ENCODE measurements at regions not wholly inside any gene's neighbourhood (a gene's known extent, or its start where the extent isn't known, plus 50 kb on each side); places are given as distances from the start of the nearest gene placed in this dataset.

DNA sequence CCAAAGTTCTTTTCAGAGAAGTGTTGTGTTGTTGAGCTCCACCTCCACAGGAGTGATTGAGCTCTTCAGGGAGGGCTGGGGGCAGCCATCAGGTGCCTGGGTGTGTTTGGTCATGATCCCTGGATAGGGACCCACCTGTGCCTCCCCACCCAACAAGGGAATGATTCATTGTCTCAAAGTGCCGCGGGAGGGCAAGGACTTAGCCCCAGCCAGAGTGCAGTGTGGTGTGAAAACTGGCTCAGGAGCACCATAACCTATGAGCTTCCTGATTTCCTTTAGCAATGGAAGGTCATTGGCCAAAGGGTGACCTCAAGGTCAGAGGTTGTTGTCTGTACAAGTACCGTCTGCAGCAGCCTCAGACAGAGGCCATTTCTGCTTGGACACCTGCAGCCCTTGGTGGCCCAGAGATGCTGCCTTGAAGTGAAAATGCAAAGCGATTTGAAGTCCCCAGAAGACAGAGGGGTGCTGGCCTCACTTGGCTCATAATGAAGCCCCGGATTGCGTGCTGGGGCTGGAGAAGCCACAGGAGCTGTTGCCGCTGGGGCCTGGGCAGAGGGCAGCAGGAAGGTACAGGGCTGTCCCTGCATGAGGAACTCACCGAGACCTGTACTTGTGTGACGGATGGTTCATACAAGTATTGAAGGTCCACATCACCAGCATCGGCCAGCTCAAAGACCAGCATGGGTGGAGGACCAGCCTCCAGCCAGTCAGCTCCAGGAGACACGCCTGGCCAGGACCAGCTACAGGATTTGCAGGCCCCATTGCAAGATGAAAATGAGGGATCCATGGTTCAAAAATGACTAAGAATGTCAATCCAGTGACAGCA lies 100.6 kb upstream of the DUSP22 start:
- Mint-ChIP-seq H3K27ac (peak overlapping the region in 1 of 2 donors; percentile 40), H3K4me1 (peaks cover 61 to 69% (median 64%) of the 10 kb centered on the region in 3 donors), H3K36me3 (no peaks in the 10 kb centered on the region), H3K27me3 (no peaks in the 10 kb centered on the region), H3K9me3 (peaks cover 0 to 6% (median 0%) of the 10 kb centered on the region in 3 donors), H3K4me3 (no peak overlapping the region)
- no peak for ATAC-seq (replicated peaks in 1 of 4)
- POLR2A ChIA-PET: no interaction called here
- no peaks in the 10 kb centered on the region for H3K36me3 ChIP-seq (ENCODE audit: control insufficient read depth in 2 of 2, extremely low read depth in 1 of 2, insufficient read depth in 1 of 2, low read length in 1 of 2)
- no peak for DNase-seq
- 97% methylated on average over 11 of the region's 11 CpGs for WGBS (ENCODE audit: insufficient coverage)
- H3K27me3 ChIP-seq (replicated peaks in 1 of 2; ENCODE audit: control insufficient read depth in 2 of 2, extremely low read depth in 1 of 2, insufficient read depth in 2 of 2, low read length in 1 of 2): no peaks in the 10 kb centered on the region
- H3K27ac ChIP-seq (ENCODE audit: low read length): no peak overlapping the region
- CTCF ChIA-PET: interaction anchor here in 1 of 2 donors (0.6 kb wide), 1 partner anchor 24 kb away, joined by 3 read pairs; no protein-coding TSS in a partner anchor
- no peak overlapping the region for H3K4me3 ChIP-seq (ENCODE audit: control insufficient read depth in 1 of 2, extremely low read depth in 1 of 2, low read length in 1 of 2)
- H3K4me1 ChIP-seq (ENCODE audit: control insufficient read depth in 1 of 2, extremely low read depth in 1 of 2, insufficient read depth in 2 of 2, low read length in 2 of 2): peaks cover 25 to 60% of the 10 kb centered on the region in 2 experiments
- no peaks in the 10 kb centered on the region for H3K9me3 ChIP-seq

GRCh38 chr6:192313-192664 lies 100.0 kb upstream of the DUSP22 start:
- peaks cover 25 to 60% of the 10 kb centered on the region in 2 experiments for H3K4me1 ChIP-seq (ENCODE audit: control insufficient read depth in 1 of 2, extremely low read depth in 1 of 2, insufficient read depth in 2 of 2, low read length in 2 of 2)
- ATAC-seq (replicated peaks in 1 of 4): no peak
- H3K4me3 Mint-ChIP-seq: no peak overlapping the region
- H3K9me3 Mint-ChIP-seq: peaks cover 0 to 7% (median 0%) of the 10 kb centered on the region in 3 donors
- H3K27ac Mint-ChIP-seq: peak overlapping the region in 1 of 2 donors; percentile 40
- H3K9me3 ChIP-seq: no peaks in the 10 kb centered on the region
- H3K36me3 Mint-ChIP-seq: no peaks in the 10 kb centered on the region
- no peaks in the 10 kb centered on the region for H3K27me3 Mint-ChIP-seq
- H3K4me1 Mint-ChIP-seq: peaks cover 64 to 75% (median 65%) of the 10 kb centered on the region in 3 donors
- no peak overlapping the region for H3K27ac ChIP-seq (ENCODE audit: low read length)
- 95% methylated on average over 6 of the region's 9 CpGs for WGBS (ENCODE audit: insufficient coverage)
- DNase-seq: no peak
- ChIA-PET POLR2A (no interaction called here), CTCF (interaction anchor here in 1 of 2 donors (0.6 kb wide), 1 partner anchor 25 kb away, joined by 3 read pairs; no protein-coding TSS in a partner anchor)
- H3K4me3 ChIP-seq (ENCODE audit: control insufficient read depth in 1 of 2, extremely low read depth in 1 of 2, low read length in 1 of 2): no peak overlapping the region
- no peaks in the 10 kb centered on the region for H3K27me3 ChIP-seq (replicated peaks in 1 of 2; ENCODE audit: control insufficient read depth in 2 of 2, extremely low read depth in 1 of 2, insufficient read depth in 2 of 2, low read length in 1 of 2)
- H3K36me3 ChIP-seq (ENCODE audit: control insufficient read depth in 2 of 2, extremely low read depth in 1 of 2, insufficient read depth in 1 of 2, low read length in 1 of 2): no peaks in the 10 kb centered on the region

DNA sequence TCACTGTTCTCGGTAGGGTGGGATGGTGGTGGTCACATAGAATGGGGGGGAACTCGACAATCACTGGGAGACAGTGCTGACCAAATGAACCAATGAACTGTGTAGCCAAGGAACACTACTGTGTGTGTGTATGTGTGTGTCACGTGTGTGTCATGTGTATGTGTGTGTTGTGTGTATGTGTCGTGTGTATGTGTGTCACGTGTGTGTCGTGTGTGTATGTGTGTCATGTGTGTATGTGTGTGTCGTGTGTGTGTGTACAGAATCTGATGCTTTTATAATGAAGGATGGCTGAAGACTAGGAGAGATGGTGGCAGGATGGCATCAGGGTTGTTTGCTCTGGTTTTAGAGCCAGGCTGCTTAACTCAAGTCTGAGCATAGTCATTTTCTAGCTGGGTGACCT lies 99.1 kb upstream of the DUSP22 start:
- WGBS (ENCODE audit: insufficient coverage): 93% methylated on average over 7 of the region's 7 CpGs
- no peak overlapping the region for H3K4me3 ChIP-seq (ENCODE audit: control insufficient read depth in 1 of 2, extremely low read depth in 1 of 2, low read length in 1 of 2)
- peak overlapping the region; percentile 32 for H3K27ac ChIP-seq (ENCODE audit: low read length)
- no peaks in the 10 kb centered on the region for H3K27me3 Mint-ChIP-seq
- ATAC-seq (replicated peaks in 1 of 4): no peak
- H3K4me3 Mint-ChIP-seq: peak overlapping the region in 1 of 3 donors; percentile 47
- H3K4me1 Mint-ChIP-seq: peaks cover 64 to 75% (median 65%) of the 10 kb centered on the region in 3 donors
- peaks cover 25 to 60% of the 10 kb centered on the region in 2 experiments for H3K4me1 ChIP-seq (ENCODE audit: control insufficient read depth in 1 of 2, extremely low read depth in 1 of 2, insufficient read depth in 2 of 2, low read length in 2 of 2)
- H3K27me3 ChIP-seq (replicated peaks in 1 of 2; ENCODE audit: control insufficient read depth in 2 of 2, extremely low read depth in 1 of 2, insufficient read depth in 2 of 2, low read length in 1 of 2): no peaks in the 10 kb centered on the region
- peak overlapping the region; percentile 80 to 87 for H3K27ac Mint-ChIP-seq
- no peak for DNase-seq
- POLR2A ChIA-PET: interaction anchor here in 1 of 2 donors (0.6 kb wide), 1 partner anchor 68 kb away, joined by 3 read pairs; no protein-coding TSS in a partner anchor
- H3K9me3 ChIP-seq: no peaks in the 10 kb centered on the region
- no peaks in the 10 kb centered on the region for H3K36me3 ChIP-seq (ENCODE audit: control insufficient read depth in 2 of 2, extremely low read depth in 1 of 2, insufficient read depth in 1 of 2, low read length in 1 of 2)
- no peaks in the 10 kb centered on the region for H3K36me3 Mint-ChIP-seq
- H3K9me3 Mint-ChIP-seq: peaks cover 0 to 7% (median 0%) of the 10 kb centered on the region in 3 donors
- CTCF ChIA-PET: no interaction called here

DNA sequence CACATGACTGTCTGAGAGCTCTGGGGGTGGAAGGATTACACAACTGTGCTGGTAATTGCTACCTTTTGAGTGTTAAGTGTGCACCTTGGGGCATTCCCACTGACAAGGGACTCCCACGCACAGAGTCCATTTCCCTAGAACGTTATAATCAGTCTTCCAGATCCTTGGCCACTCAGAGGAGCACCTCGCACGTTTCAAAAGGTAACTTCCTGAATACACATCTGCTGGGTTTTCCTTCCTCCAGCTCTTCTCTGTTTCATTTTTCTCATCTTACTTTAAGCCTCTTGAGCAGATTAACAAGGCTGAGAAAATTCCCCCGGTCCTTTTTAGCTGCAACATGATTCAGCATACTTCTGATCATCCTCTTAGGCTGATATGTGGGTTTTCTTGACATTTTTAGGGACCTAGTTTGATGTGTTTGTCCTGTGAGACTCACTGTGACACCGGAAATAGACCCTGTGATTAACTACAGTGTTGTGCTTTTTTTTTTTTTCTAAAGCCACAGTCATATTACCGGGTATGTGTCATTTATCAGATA lies 98.4 kb upstream of the DUSP22 start:
- DNase-seq: peak in 7 of 35 experiments; percentile 9 to 68 (median 14)
- H3K27ac Mint-ChIP-seq: peak overlapping the region; percentile 80 to 87
- POLR2A ChIA-PET: interaction anchor here in 1 of 2 donors (0.6 kb wide), 1 partner anchor 96 kb away, joined by 3 read pairs; no protein-coding TSS in a partner anchor

DNA sequence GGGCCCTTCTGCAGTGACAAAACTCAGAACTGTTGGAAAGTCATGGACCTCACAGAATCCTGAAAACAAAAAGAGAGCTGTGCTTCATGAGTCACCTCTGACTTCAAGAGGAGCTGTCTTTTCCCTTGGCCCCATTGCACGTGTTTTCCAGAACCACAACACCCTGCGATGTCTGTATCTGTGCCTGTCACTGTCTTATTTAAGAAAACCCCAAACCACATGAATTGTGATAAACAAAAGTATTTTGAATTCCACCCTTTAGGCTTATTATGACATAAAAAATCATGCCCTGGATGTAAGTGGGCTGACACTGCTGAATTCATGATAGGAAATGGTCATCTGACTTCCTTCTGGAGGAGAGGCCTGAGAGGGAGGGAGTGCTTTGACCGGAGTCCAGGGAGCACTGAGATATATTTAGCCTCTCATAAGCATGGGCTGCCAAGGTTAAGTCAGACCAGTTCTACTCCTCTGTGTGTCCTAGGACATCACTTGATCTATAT lies 96.4 kb upstream of the DUSP22 start:
- peak overlapping the region; percentile 10 to 61 (median 28) for H3K4me3 Mint-ChIP-seq
- Histone ChIP-seq H3K9me3 (no peaks in the 10 kb centered on the region), H3K4me1 (ENCODE audit: control insufficient read depth in 1 of 2, extremely low read depth in 1 of 2, insufficient read depth in 2 of 2, low read length in 2 of 2) (peaks cover 25 to 34% of the 10 kb centered on the region in 2 experiments), H3K4me3 (ENCODE audit: control insufficient read depth in 1 of 2, extremely low read depth in 1 of 2, low read length in 1 of 2) (no peak overlapping the region), H3K27ac (ENCODE audit: low read length) (no peak overlapping the region), H3K27me3 (replicated peaks in 1 of 2; ENCODE audit: control insufficient read depth in 2 of 2, extremely low read depth in 1 of 2, insufficient read depth in 2 of 2, low read length in 1 of 2) (no peaks in the 10 kb centered on the region), H3K36me3 (ENCODE audit: control insufficient read depth in 2 of 2, extremely low read depth in 1 of 2, insufficient read depth in 1 of 2, low read length in 1 of 2) (no peaks in the 10 kb centered on the region)
- no peaks in the 10 kb centered on the region for H3K36me3 Mint-ChIP-seq
- H3K27me3 Mint-ChIP-seq: no peaks in the 10 kb centered on the region
- DNase-seq (peak in 29 of 35 experiments; percentile 13 to 71 (median 32)), ATAC-seq (replicated peaks in 1 of 4) (peak; percentile 83 to 89 (median 86))
- peak overlapping the region; percentile 79 to 84 for H3K27ac Mint-ChIP-seq
- WGBS (ENCODE audit: insufficient coverage): 0% methylated on average over 1 of the region's 3 CpGs
- POLR2A ChIA-PET: no interaction called here
- CTCF ChIA-PET: no interaction called here
- peaks cover 0 to 7% (median 0%) of the 10 kb centered on the region in 3 donors for H3K9me3 Mint-ChIP-seq
- peaks cover 42 to 50% (median 43%) of the 10 kb centered on the region in 3 donors for H3K4me1 Mint-ChIP-seq

More for the DNA sequence above, 98.4 kb upstream of the DUSP22 start:
- Mint-ChIP-seq H3K9me3 (peaks cover 0 to 7% (median 0%) of the 10 kb centered on the region in 3 donors), H3K27me3 (no peaks in the 10 kb centered on the region), H3K4me1 (peaks cover 61 to 71% (median 62%) of the 10 kb centered on the region in 3 donors), H3K36me3 (no peaks in the 10 kb centered on the region), H3K4me3 (peak overlapping the region; percentile 17 to 61 (median 21))
- peak overlapping the region; percentile 32 for H3K27ac ChIP-seq (ENCODE audit: low read length)
- H3K4me1 ChIP-seq (ENCODE audit: control insufficient read depth in 1 of 2, extremely low read depth in 1 of 2, insufficient read depth in 2 of 2, low read length in 2 of 2): peaks cover 25 to 55% of the 10 kb centered on the region in 2 experiments
- H3K4me3 ChIP-seq (ENCODE audit: control insufficient read depth in 1 of 2, extremely low read depth in 1 of 2, low read length in 1 of 2): peak overlapping the region in 1 of 2 donors; percentile 5
- WGBS (ENCODE audit: insufficient coverage): 5% methylated on average over 4 of the region's 7 CpGs
- CTCF ChIA-PET: no interaction called here
- H3K36me3 ChIP-seq (ENCODE audit: control insufficient read depth in 2 of 2, extremely low read depth in 1 of 2, insufficient read depth in 1 of 2, low read length in 1 of 2): no peaks in the 10 kb centered on the region
- no peaks in the 10 kb centered on the region for H3K27me3 ChIP-seq (replicated peaks in 1 of 2; ENCODE audit: control insufficient read depth in 2 of 2, extremely low read depth in 1 of 2, insufficient read depth in 2 of 2, low read length in 1 of 2)
- no peaks in the 10 kb centered on the region for H3K9me3 ChIP-seq
- peak; percentile 42 to 64 (median 60) for ATAC-seq (replicated peaks in 1 of 4)

- 100% methylated on average over 2 of the region's 2 CpGs for WGBS (ENCODE audit: insufficient coverage)
- Histone ChIP-seq H3K27ac (ENCODE audit: low read length) (no peak overlapping the region), H3K9me3 (no peaks in the 10 kb centered on the region), H3K27me3 (replicated peaks in 1 of 2; ENCODE audit: control insufficient read depth in 2 of 2, extremely low read depth in 1 of 2, insufficient read depth in 2 of 2, low read length in 1 of 2) (no peaks in the 10 kb centered on the region), H3K36me3 (ENCODE audit: control insufficient read depth in 2 of 2, extremely low read depth in 1 of 2, insufficient read depth in 1 of 2, low read length in 1 of 2) (no peaks in the 10 kb centered on the region), H3K4me1 (ENCODE audit: control insufficient read depth in 1 of 2, extremely low read depth in 1 of 2, insufficient read depth in 2 of 2, low read length in 2 of 2) (peaks cover 25 to 29% of the 10 kb centered on the region in 2 experiments), H3K4me3 (ENCODE audit: control insufficient read depth in 1 of 2, extremely low read depth in 1 of 2, low read length in 1 of 2) (no peak overlapping the region)
- Mint-ChIP-seq H3K27me3 (no peaks in the 10 kb centered on the region), H3K36me3 (no peaks in the 10 kb centered on the region), H3K4me3 (peak overlapping the region in 1 of 3 donors; percentile 61), H3K27ac (peak overlapping the region; percentile 79 to 84), H3K4me1 (peaks cover 41 to 48% (median 42%) of the 10 kb centered on the region in 3 donors), H3K9me3 (peaks cover 0 to 7% (median 0%) of the 10 kb centered on the region in 3 donors)
- no peak for ATAC-seq (replicated peaks in 1 of 4)
- POLR2A ChIA-PET: no interaction called here
- DNase-seq: no peak
- CTCF ChIA-PET: interaction anchor here in 1 of 2 donors (0.7 kb wide), 1 partner anchor 1186 kb away, joined by 3 read pairs; no protein-coding TSS in a partner anchor
Measured at GRCh38 chr6:196543-196942, 95.7 kb upstream of the DUSP22 start.

Measured in T-cell (primary cell).